ENCODE measurements at regions not wholly inside any gene's neighbourhood (a gene's known extent, or its start where the extent isn't known, plus 50 kb on each side); places are given as distances from the start of the nearest gene placed in this dataset.

DNA sequence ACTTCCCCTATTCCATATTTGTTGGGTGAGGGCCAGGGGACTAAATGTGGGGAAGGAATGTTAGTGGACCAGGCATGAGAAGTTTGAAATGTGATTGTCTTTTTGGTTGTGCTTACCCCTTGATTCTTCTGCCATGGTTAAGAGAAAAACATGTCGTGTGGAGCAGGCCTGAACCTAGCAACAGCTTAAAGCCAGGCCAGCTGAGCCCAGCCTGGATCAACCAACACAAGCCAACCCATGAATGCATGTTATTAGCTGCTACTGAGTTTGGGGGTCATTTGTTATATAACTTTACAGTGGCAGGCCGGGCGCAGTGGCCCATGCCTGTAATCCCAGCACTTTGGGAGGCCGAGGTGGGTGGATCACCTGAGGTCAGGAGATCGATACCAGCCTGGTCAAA, 52.4 kb upstream of the TRIO start:
- DNase-seq, result no peak

DNA sequence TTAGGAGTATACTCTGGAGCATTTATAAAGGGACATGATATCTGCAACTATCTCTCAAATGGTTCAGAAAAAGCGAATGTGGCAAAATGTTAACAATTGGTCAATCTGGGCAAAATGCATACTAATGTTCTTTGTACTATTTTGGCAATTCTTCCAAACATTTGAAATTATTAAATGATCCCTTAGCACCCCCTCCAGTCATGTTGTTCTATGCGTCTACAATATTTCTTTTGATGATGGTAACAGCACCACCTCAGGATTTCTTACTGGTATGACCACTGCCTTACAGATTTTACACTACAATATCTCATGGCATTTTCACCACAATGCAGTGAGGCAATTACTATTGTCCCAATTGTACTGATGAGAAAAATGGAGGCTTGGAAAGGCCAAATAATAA, 52.9 kb upstream of the TRIO start:
- no peak for DNase-seq

GRCh38 chr5:14089198-14089597, 53.9 kb upstream of the TRIO start:
- DNase-seq, result no peak

DNA sequence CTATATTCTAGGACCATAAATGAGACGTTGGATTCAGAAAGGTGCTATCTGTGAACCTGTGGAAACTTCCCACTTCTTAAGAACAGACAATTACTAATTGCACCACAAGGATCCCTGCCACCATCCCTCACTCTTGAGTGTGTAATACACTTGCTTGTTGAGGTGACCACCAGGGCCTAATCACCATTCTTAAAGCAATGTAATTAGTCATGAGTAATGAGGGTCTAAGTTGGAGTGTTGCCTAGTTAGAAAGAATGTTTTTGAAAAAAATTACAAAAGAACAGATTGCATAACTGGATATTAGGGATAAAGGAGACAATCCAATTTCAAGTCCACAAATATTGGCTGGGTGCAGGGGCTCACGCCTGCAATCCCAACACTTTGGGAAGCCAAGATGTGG, 56.9 kb upstream of the TRIO start:
- no peak for DNase-seq

- no peak for DNase-seq
These were observed 60.2 kb upstream of the TRIO start for GRCh38 chr5:14082973-14083372.

DNA sequence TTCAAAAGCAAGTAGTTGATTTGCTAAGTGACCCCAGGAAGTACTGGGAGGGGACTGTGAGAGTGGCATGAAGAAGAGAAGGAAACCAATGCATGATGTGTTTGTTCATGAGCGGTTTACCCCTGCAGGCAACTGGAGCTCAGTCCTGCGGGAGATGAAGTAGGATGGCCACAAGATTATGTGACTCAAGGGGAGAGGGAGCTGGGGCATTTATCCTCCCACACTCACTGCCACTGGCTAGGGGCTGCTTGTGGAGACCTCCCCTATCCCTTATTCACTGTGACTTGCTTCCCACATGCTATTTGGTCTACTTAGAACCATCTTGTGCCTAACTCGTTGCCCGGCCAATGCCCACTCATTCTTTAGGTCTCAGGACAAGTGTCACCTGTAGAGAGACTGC, 60.6 kb upstream of the TRIO start:
- no peak for DNase-seq

GRCh38 chr5:14081791-14082190, 61.4 kb upstream of the TRIO start:
- DNase-seq, result no peak

- no peak for DNase-seq
These were observed 64.4 kb upstream of the TRIO start for GRCh38 chr5:14078716-14079115.

DNA sequence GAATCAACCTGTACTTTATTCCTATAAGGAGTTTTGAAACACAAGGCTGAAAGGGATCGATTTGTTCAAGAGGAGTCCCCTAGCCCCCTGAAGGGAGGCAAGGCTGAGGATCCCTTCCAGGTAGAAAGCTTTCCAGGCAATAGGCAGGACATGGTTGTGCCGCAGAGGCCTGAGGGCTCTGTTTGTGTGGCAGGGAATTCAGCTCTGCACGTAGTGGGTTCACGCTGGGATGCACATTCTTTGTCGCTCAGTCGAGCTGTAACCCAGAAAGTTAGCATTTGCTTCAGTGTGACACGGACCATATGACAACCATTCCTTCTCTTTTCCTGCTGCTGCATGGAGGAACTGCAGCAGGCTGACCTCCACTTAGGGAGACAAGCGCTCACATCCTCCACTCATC, 65.6 kb upstream of the TRIO start:
- no peak for DNase-seq

GRCh38 chr5:14076561-14076960, 66.6 kb upstream of the TRIO start:
- no peak for DNase-seq

DNA sequence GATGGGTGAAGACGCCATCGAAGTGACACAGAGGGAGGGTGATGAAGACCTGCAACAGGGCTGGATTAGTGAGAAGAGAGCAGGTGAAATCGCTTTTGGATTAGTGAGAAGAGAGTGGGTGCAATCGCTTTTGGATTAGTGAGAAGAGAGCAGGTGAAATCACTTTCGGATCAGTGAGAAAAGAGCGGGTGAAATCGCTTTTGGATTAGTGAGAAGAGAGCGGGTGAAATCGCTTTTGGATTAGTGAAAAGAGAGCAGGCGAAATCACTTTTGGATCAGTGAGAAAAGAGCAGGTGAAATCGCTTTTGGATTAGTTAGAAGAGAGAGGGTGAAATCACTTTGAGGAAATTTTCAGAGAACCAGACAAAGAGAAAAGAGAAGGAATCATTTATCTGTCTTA, 67.2 kb upstream of the TRIO start:
- DNase-seq, result no peak

DNA sequence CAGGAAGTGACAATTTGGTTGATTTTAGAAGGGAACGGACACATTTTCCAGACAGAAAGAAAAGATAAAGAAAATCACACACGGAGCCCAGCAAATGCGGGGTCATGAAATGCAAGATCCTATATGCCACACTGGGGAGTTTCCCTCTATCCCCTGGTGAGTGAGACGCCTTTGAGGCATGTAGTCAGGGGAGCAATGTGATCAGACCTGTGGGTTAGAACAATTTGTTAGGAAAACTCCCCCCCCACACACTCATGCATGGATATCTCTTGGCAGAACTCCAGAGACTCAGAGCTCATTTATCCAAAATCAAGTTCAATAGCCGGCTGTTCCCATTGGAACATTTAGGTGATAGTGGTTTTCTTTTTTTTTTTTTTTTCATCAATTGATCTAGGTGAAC, 71.7 kb upstream of the TRIO start:
- DNase-seq, result no peak

- DNase-seq, result no peak
These were observed 74.1 kb upstream of the TRIO start for GRCh38 chr5:14069021-14069420.

GRCh38 chr5:14068136-14068535, 75.0 kb upstream of the TRIO start:
- no peak for DNase-seq

DNA sequence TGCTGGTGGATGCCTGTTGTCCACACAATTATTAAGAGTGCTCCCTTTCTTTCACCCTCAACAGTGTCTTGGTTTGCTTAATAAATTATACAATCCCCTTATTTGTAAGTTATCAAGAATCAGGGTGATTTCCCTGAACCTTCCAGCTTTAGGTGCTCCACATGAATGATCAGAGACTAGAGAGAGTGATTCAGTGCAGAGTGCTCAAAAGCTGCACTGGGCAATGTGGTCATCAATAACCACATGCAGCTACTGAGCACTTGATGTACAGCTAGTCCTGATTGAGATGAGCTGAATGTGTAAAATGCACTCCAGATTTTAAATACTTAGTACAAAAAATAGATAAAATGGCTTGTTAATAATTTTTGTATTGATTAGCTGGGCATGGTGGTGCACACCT, 76.8 kb upstream of the TRIO start:
- no peak for DNase-seq

GRCh38 chr5:14064841-14065240, 78.3 kb upstream of the TRIO start:
- no peak for DNase-seq

GRCh38 chr5:14063691-14064090, 79.5 kb upstream of the TRIO start:
- no peak for DNase-seq

DNA sequence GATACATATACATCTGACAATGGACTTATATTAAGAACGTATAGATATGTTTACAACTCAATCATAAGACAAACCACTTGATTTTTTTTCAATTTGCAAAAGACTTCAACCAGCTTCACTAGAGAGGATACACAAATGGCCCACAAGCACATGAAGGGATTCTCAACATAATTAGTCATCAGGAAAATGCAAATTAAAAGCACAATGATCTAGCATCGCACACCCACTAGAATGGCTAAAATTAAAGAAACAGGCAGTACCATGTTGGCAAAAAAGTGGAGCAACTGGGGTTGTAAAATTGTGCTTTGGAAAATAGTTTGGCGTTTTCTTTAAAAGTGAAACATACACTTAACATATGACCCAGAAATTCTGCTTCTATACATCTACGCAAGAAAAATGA, 80.0 kb upstream of the TRIO start:
- DNase-seq, result no peak

DNA sequence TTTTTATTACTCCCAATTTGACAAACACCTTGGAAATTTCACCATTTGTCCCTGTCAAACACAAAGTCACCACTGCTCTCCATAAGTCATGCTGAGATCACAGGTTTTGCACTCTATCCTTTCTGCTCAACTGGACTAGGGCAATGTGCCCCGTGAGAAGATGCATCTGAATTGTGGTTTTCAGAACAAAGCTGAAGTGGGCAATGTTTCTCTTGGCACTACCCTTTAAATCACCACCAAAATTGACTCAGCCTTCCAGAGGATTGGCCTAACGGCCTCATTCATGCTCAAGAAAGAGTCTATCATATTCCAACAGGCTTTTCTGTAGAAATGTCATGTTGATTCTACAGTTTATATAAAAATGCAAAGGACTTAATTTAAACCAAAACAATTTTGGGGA, 81.0 kb upstream of the TRIO start:
- no peak for DNase-seq

DNA sequence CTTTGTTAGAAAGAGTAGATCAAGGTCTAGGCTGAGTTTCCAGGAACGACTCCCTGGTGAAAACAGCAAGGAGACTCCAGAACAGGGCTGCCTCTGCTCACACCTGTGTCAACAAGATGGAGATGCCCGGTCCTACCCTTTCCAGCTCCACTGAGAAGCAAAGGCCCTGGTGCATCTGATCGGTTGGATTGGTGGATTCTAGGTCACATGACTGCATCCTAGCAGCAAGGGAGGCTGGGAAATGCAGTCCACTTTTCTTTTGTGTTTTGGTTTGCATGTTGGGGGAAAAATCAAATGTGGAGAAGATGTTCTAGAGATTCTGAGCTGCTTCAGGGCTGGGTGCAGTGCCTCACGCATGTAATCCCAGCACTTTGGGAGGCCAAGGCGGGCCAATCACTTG, 82.0 kb upstream of the TRIO start:
- no peak for DNase-seq

DNA sequence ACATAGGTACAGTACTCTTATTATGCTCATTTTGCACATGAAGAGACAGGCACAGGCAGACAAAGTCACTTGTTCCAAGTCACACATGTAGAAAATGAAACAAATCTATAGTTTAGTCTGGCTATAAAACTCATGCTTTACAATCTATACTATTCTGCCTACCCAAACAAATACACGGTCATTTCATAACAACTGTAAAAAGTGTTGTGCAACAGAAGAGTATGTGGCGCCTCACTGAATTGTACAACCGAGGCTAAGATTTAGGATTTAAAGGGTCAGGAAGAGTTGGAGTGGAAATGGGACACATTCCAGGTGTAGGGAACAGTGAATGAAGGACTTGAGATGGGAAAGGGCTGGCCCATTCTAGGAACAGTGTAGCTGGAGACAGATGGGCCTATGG, 82.9 kb upstream of the TRIO start:
- DNase-seq, result no peak

- no peak for DNase-seq
These were observed 83.3 kb upstream of the TRIO start for GRCh38 chr5:14059810-14060209.

DNA sequence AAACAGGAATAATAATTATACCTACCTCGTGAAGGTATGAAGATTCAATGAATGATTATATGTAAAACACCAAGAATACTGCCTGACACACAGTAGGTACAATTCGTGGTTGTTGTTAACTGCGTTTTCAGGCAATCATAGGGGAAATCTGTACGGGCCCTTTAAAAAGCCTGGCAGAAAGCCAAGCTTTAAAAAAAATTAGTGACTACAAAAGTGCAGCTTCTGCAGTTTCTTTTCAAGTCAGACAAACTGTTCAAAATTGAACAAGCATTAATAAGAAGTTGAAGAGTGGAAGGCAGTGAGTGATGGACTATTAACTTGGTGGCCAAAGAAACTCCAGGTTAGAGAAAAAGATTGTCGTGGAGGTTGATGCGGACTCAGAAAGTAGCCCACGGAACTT, 85.9 kb upstream of the TRIO start:
- DNase-seq, result no peak

DNA sequence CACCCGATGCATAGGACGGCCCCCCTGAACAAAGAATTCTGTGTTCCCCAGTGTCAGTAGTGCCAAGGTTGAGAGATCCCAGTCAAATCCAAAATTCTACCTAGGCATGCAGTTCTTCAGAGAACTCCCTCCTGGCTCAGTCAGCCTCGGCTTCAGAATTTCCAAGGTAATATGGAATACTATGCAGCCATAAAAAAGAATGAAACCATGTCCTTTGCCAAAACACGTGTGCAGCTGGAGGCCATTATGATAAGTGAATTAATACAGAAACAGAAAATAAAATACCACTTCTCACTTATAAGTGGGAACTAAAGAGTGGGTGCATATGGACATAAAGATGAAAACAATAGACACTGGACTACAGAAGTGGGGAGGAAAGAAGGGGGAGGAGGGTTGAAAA, 87.1 kb upstream of the TRIO start:
- DNase-seq, result no peak

DNA sequence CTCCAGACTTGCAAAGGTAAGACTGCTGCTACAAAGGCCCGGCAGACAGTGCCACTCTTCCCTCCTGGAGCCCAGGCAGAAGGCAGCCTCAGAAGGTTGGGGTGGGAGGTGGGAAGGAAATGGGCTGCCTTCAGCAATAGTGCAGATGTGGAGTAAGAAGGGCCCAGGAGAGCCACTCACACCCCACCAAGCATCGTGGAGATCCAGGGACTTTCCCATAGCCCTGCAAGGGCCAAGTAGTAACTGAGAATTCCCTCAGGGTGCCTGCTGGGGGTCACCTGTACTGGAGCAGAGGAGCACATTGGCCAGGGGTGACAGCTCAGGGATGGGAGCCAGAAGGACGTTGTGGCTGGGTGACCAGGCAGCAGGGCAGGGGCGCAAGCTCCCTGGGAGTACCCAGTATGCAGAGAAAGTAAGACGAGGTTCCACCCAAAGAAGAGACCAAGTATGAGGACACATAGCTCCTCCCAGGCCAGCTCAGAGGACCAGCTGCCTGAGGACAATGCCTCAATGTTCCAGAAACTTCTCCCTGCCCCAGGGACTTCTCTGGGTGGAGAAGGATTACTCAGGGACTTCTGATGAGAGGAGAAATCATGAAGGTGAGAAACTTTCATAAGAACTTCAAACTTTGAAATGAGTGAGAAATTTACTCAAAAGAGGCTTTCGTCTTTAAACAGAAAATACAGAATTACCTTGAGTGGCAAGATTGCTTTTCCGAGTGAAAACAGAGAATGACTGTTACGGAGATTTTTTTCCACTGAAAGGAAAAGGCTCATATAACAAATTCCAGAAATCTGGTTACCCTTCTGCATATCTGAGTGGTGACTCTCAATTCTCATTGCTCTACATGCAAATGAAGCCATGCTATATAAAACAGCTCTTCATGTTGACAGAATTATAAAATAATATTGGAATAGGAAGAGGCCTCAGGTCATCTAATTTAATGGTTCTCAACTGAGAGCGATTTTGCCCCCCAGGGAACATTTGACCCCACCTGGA, 87.9 kb upstream of the TRIO start:
- DNase-seq, result no peak
